ENCODE measurements at regions not wholly inside any gene's neighbourhood (a gene's known extent, or its start where the extent isn't known, plus 50 kb on each side); places are given as distances from the start of the nearest gene placed in this dataset.

DNA sequence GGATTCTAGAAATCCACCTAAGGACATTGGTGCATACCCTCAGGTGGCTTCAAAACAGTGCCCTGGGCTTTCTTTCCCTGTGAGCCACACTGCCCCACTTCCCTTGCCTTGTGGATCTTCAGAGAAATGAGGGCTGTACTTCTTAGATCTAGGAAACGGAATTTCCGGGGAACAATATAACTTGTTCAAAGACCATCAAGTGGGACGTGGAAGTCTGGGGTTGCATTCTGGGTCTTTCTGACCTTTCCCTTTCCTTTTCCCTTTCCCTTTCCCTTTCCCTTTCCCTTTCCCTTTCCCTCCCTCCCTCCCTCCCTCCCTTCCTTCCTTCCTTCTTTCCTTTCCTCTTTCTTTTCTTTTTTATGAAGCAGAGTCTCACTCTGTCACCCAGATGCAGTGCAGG is 97.1 kb upstream of the SALL1 start:
- Mint-ChIP-seq H3K9me3 (ENCODE audit: unreplicated experiment) (no peaks in the 10 kb centered on the region), H3K4me1 (ENCODE audit: insufficient read depth, unreplicated experiment) (peaks cover 12% of the 10 kb centered on the region), H3K27ac (ENCODE audit: low read depth, unreplicated experiment) (no peak overlapping the region), H3K4me3 (ENCODE audit: unreplicated experiment) (no peak overlapping the region), H3K36me3 (ENCODE audit: insufficient read depth, unreplicated experiment) (no peaks in the 10 kb centered on the region), H3K27me3 (ENCODE audit: insufficient read depth, unreplicated experiment) (peaks cover 22% of the 10 kb centered on the region)
- ChIA-PET CTCF (interaction anchor here (0.6 kb wide), 1 partner anchor 521 kb away, joined by 7 read pairs; no protein-coding TSS in a partner anchor), POLR2A (no interaction called here)
- intact Hi-C loops (cut with micrococcal nuclease): no loop called here
- no TSS peak for BruUV-seq (replicated peaks)
- TF ChIP-seq, protein P1, sequence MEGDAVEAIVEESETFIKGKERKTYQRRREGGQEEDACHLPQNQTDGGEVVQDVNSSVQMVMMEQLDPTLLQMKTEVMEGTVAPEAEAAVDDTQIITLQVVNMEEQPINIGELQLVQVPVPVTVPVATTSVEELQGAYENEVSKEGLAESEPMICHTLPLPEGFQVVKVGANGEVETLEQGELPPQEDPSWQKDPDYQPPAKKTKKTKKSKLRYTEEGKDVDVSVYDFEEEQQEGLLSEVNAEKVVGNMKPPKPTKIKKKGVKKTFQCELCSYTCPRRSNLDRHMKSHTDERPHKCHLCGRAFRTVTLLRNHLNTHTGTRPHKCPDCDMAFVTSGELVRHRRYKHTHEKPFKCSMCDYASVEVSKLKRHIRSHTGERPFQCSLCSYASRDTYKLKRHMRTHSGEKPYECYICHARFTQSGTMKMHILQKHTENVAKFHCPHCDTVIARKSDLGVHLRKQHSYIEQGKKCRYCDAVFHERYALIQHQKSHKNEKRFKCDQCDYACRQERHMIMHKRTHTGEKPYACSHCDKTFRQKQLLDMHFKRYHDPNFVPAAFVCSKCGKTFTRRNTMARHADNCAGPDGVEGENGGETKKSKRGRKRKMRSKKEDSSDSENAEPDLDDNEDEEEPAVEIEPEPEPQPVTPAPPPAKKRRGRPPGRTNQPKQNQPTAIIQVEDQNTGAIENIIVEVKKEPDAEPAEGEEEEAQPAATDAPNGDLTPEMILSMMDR (IDR thresholded peaks at IDR 0.05; ENCODE audit: unreplicated experiment): no peak
- no peak for DNase-seq (ENCODE audit: unreplicated experiment)

DNA sequence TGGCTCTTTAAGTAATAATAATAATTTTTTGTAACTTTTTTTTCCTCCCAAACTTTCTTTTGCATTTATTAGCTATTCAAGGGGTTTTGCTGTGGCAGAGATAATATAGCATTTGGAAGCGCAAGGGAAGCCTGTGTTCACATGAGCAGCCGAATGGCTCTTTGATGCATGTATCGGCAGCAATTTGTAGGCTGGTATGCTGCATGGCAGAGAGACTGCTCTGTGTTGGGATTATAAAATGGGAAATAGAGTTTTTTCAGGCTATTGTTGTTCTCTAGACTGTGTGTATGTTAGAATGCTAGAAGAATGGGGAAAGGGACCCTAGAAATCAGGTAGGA is 94.6 kb upstream of the SALL1 start:
- Mint-ChIP-seq H3K4me3 (ENCODE audit: unreplicated experiment) (no peak overlapping the region), H3K27me3 (ENCODE audit: insufficient read depth, unreplicated experiment) (peaks cover 20% of the 10 kb centered on the region), H3K36me3 (ENCODE audit: insufficient read depth, unreplicated experiment) (no peaks in the 10 kb centered on the region), H3K9me3 (ENCODE audit: unreplicated experiment) (no peaks in the 10 kb centered on the region), H3K27ac (ENCODE audit: low read depth, unreplicated experiment) (no peak overlapping the region), H3K4me1 (ENCODE audit: insufficient read depth, unreplicated experiment) (peaks cover 12% of the 10 kb centered on the region)
- no TSS peak for BruUV-seq (replicated peaks)
- DNase-seq (ENCODE audit: unreplicated experiment): no peak
- ChIA-PET POLR2A (interaction anchor here (0.6 to 1.0 kb wide), 2 partner anchors 19 to 68 kb away, joined by 3 to 4 read pairs; no protein-coding TSS in a partner anchor), CTCF (interaction anchor here (0.5 kb wide), 1 partner anchor 518 kb away, joined by 4 read pairs; no protein-coding TSS in a partner anchor)
- intact Hi-C loops (cut with micrococcal nuclease): no loop called here
- TF ChIP-seq, protein P1 (IDR thresholded peaks at IDR 0.05; ENCODE audit: unreplicated experiment): no peak

- ChIA-PET CTCF (no interaction called here), POLR2A (interaction anchor here (0.6 to 1.0 kb wide), 2 partner anchors 20 to 67 kb away, joined by 3 to 4 read pairs; no protein-coding TSS in a partner anchor)
- no peak for DNase-seq (ENCODE audit: unreplicated experiment)
- Mint-ChIP-seq H3K4me1 (ENCODE audit: insufficient read depth, unreplicated experiment) (peaks cover 12% of the 10 kb centered on the region), H3K27me3 (ENCODE audit: insufficient read depth, unreplicated experiment) (peaks cover 25% of the 10 kb centered on the region), H3K9me3 (ENCODE audit: unreplicated experiment) (peaks cover 1% of the 10 kb centered on the region), H3K36me3 (ENCODE audit: insufficient read depth, unreplicated experiment) (no peaks in the 10 kb centered on the region), H3K4me3 (ENCODE audit: unreplicated experiment) (no peak overlapping the region), H3K27ac (ENCODE audit: low read depth, unreplicated experiment) (no peak overlapping the region)
- TF ChIP-seq, protein P1 (IDR thresholded peaks at IDR 0.05; ENCODE audit: unreplicated experiment): no peak
- no TSS peak for BruUV-seq (replicated peaks)
- intact Hi-C loops (cut with micrococcal nuclease): no loop called here
Observed at GRCh38 chr16:51244887-51245657, 94.0 kb upstream of the SALL1 start.

DNA sequence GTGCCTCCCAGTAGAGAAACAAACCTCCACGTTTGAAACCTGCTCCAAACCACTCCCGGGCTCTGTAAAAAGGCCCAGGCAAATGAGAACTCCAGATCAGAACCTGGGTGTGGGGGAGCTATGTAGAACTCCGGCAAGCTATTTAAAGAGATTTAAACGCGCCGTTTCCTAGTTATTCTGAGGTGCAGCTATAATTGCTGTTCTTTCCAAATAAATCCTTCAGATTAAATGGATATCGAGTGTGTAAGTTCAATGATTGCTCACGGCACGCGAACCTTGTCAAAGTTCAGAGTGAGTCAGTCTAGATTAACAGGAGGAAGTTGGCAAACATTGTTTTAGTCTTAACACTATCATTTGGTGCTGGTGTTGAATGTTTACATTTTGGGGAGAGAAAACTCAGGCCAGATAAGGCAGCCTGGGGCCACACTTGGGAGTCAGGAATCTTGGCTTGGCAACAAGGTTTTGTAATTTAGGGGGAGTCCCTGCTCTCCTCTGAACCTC is 92.9 kb upstream of the SALL1 start:
- H3K4me1 Mint-ChIP-seq (ENCODE audit: insufficient read depth, unreplicated experiment): peaks cover 12% of the 10 kb centered on the region
- ChIA-PET CTCF (interaction anchor here (0.6 to 0.8 kb wide), 2 partner anchors 56 to 520 kb away, joined by 3 to 4 read pairs; no protein-coding TSS in a partner anchor), POLR2A (interaction anchor here (0.7 kb wide), 1 partner anchor 111 kb away, joined by 3 read pairs; no protein-coding TSS in a partner anchor)
- peaks cover 34% of the 10 kb centered on the region for H3K27me3 Mint-ChIP-seq (ENCODE audit: insufficient read depth, unreplicated experiment)
- H3K9me3 Mint-ChIP-seq (ENCODE audit: unreplicated experiment): peaks cover 12% of the 10 kb centered on the region
- peak overlapping the region; percentile 4 for H3K27ac Mint-ChIP-seq (ENCODE audit: low read depth, unreplicated experiment)
- no TSS peak for BruUV-seq (replicated peaks)
- TF ChIP-seq, protein P1 (IDR thresholded peaks at IDR 0.05; ENCODE audit: unreplicated experiment): no peak
- intact Hi-C loops (cut with micrococcal nuclease): no loop called here
- H3K4me3 Mint-ChIP-seq (ENCODE audit: unreplicated experiment): no peak overlapping the region
- peak; percentile 62 for DNase-seq (ENCODE audit: unreplicated experiment)
- no peaks in the 10 kb centered on the region for H3K36me3 Mint-ChIP-seq (ENCODE audit: insufficient read depth, unreplicated experiment)
